ENCODE measurements at regions not wholly inside any gene's neighbourhood (a gene's known extent, or its start where the extent isn't known, plus 50 kb on each side); places are given as distances from the start of the nearest gene placed in this dataset.

GRCh38 chr15:38068626-38069391 lies 134.4 kb downstream of the TMCO5A start:
- TF ChIP-seq MXI1 (IDR thresholded peaks at IDR 0.05; ENCODE audit: low read depth, low read length) (peak; percentile 32; the same call in 1 of the 2 replicates), CTCF (IDR thresholded peaks at IDR 0.05) (no peak), TAF1 (IDR thresholded peaks at IDR 0.05; ENCODE audit: borderline replicate concordance, low read depth, low read length) (no peak), EP300 (IDR thresholded peaks at IDR 0.05; ENCODE audit: borderline replicate concordance in 1 of 2, low read depth in 1 of 2, low read length in 1 of 2) (no peak; a peak in 1 of 4 replicates), GABPA (IDR thresholded peaks at IDR 0.05; ENCODE audit: low read depth) (0 out of 2 replicates have a peak, but pooled peaks have one; percentile 14), RAD21 (IDR thresholded peaks at IDR 0.05; ENCODE audit: low read length) (no peak), RXRA (IDR thresholded peaks at IDR 0.05; ENCODE audit: borderline replicate concordance, low read depth) (no peak), SMC3 (IDR thresholded peaks at IDR 0.05; ENCODE audit: low read depth, low read length) (no peak)

All from SK-N-SH (cell line).